ENCODE measurements at regions not wholly inside any gene's neighbourhood (a gene's known extent, or its start where the extent isn't known, plus 50 kb on each side); places are given as distances from the start of the nearest gene placed in this dataset.

- no peak for DNase-seq
Measured at GRCh38 chr5:156147261-156147943, 179.6 kb upstream of the SGCD start.

- no peak for DNase-seq
Measured at GRCh38 chr5:156147944-156148285, 179.0 kb upstream of the SGCD start.

- DNase-seq, result peak; percentile 74
Measured at GRCh38 chr5:156148301-156148700, 178.7 kb upstream of the SGCD start.

GRCh38 chr5:156149213-156149612 is 177.8 kb upstream of the SGCD start:
- no peak for DNase-seq

- DNase-seq, result no peak
Measured at GRCh38 chr5:156153602-156154001, 173.4 kb upstream of the SGCD start.

- no peak for DNase-seq
Measured at GRCh38 chr5:156154757-156155156, 172.2 kb upstream of the SGCD start.

- DNase-seq, result no peak
Measured at GRCh38 chr5:156155598-156155997, 171.4 kb upstream of the SGCD start.

GRCh38 chr5:156164306-156164705 is 162.7 kb upstream of the SGCD start:
- no peak for DNase-seq

GRCh38 chr5:156169495-156169894 is 157.5 kb upstream of the SGCD start:
- DNase-seq, result no peak

GRCh38 chr5:156170351-156170961 is 156.5 kb upstream of the SGCD start:
- no peak for DNase-seq

- DNase-seq, result no peak
Measured at GRCh38 chr5:156174225-156174624, 152.7 kb upstream of the SGCD start.

GRCh38 chr5:156178117-156178516 is 148.8 kb upstream of the SGCD start:
- DNase-seq, result no peak

- DNase-seq, result no peak
Measured at GRCh38 chr5:156181656-156182055, 145.3 kb upstream of the SGCD start.

- DNase-seq, result no peak
Measured at GRCh38 chr5:156182174-156182967, 144.6 kb upstream of the SGCD start.

- DNase-seq, result no peak
Measured at GRCh38 chr5:156186760-156187159, 140.2 kb upstream of the SGCD start.

- peak; percentile 71 for DNase-seq
Measured at GRCh38 chr5:156188016-156188415, 138.9 kb upstream of the SGCD start.

- DNase-seq, result no peak
Measured at GRCh38 chr5:156189628-156190027, 137.3 kb upstream of the SGCD start.

- DNase-seq, result no peak
Measured at GRCh38 chr5:156191547-156191946, 135.4 kb upstream of the SGCD start.

- DNase-seq, result no peak
Measured at GRCh38 chr5:156197042-156197635, 129.8 kb upstream of the SGCD start.

- DNase-seq, result no peak
Measured at GRCh38 chr5:156199045-156199444, 127.9 kb upstream of the SGCD start.

GRCh38 chr5:156200938-156201787 is 125.8 kb upstream of the SGCD start:
- DNase-seq, result no peak

- DNase-seq, result no peak
Measured at GRCh38 chr5:156201788-156202403, 125.1 kb upstream of the SGCD start.

Measured in tongue (tissue), 1 donor.